GM12878 (cell line): ENCODE measurements at regions not wholly inside any gene's neighbourhood (a gene's known extent, or its start where the extent isn't known, plus 50 kb on each side); places are given as distances from the start of the nearest gene placed in this dataset.

Experiments
- CEBPB ChIP-seq, 2 experiments: fragments of 150-350 bp in 1 of 2; IDR thresholded peaks; 2 replicates each; pipeline ENCODE4 v1.6.1; 2012 to 2014; ENCODE audit warnings: low read depth in 2 of 2, low read length in 2 of 2, borderline replicate concordance in 1 of 2, inconsistent platforms in 1 of 2
- POLR2A ChIP-seq: IDR thresholded peaks from 2 replicates; pipeline ENCODE4 v1.6.1; 2011; ENCODE audit warnings: low read depth, mild to moderate bottlenecking, low read length
- SMC3 ChIP-seq: IDR thresholded peaks from 2 replicates; pipeline ENCODE4 v1.6.1; 2011; ENCODE audit warnings: low read length, improper control_type of control experiment, borderline replicate concordance
- YY1 ChIP-seq: IDR thresholded peaks from 2 replicates; pipeline ENCODE4 v1.6.1; 2011; ENCODE audit warnings: low read depth, mild to moderate bottlenecking, low read length
- ZNF24 ChIP-seq: fragments of 450-650 bp; IDR thresholded peaks from 2 replicates; pipeline ENCODE4 v1.6.1; 2017; ENCODE audit warnings: antibody characterized with exemption, mild to moderate bottlenecking

DNA sequence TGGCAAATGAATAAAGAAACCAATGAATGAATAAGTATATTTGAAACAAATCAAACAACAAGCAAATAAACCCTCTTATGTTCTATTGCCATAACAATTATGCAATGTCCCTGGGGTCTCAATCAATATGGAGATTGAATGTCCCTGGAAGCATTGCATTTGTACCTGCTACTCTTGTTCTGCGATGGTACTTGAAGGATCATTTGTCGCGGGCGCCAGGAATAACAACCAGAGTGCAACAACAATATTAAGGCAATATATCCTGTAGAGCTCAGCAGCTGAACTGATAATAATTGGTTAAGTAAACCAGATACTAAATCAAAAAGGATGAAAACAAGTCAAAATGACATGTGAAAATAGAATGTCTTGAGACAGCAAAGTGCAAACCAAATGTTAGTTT lies 1001.9 kb upstream of the NUDT12 start:
- TF ChIP-seq SMC3 (no peak), POLR2A (no peak), ZNF24 (no peak), CEBPB (IDR thresholded peaks at IDR 0.05; ENCODE audit: borderline replicate concordance in 1 of 2, low read depth in 2 of 2, low read length in 2 of 2) (no peak), YY1 (no peak)
